ENCODE measurements at regions not wholly inside any gene's neighbourhood (a gene's known extent, or its start where the extent isn't known, plus 50 kb on each side); places are given as distances from the start of the nearest gene placed in this dataset.

DNA sequence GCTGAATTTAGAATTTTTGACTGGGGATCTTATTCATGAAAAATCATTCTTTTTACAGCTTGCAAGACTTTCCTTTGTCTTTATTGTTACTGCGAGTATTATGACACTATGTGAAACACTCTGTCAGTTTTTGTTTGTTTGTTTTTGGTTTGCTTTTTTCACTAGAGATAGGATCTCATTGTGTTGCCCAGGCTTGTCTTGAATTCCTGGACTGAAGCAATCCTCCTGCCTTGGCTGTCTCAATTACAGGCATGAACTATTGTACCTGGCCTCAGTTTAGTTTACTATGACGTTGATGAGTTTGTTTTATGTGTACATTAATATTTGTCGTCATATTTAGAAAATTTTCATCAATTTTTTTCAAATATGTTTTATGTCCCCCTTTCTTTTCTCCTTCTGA is 1030.0 kb upstream of the PRR20A start:
- no peak for TF ChIP-seq POLR2AphosphoS5 (IDR thresholded peaks at IDR 0.05; ENCODE audit: borderline replicate concordance, low read depth, low read length)
- TF ChIP-seq EZH2 (IDR thresholded peaks at IDR 0.05), result no peak
- no peak for TF ChIP-seq FOXP2 (optimal IDR thresholded peaks at IDR 0.05; ENCODE audit: control extremely low read depth, extremely low read length, insufficient read depth)
